B cell (primary cell): ENCODE measurements at regions not wholly inside any gene's neighbourhood (a gene's known extent, or its start where the extent isn't known, plus 50 kb on each side); places are given as distances from the start of the nearest gene placed in this dataset.

ENCODE experiments used
- ATAC-seq: fragments of 200-7000 bp; cut with Tn5 transposase; one replicate; pipeline ENCODE4 v1.10.0; 2021; ENCODE audit warnings: low read depth, mild to moderate bottlenecking, moderate number of reproducible peaks, moderate library complexity
- CTCF ChIA-PET: fragments of 350-600 bp; sonication (Branson Sonifier 250); formaldehyde crosslinking; loops from one replicate; lab custom pipeline; 2021; ENCODE audit warnings: antibody characterized with exemption, inconsistent platforms; lab: Charles Lee
- POLR2A ChIA-PET: fragments of 350-600 bp; sonication (Branson Sonifier 250); formaldehyde crosslinking; loops from one replicate; lab custom pipeline; 2021; ENCODE audit warnings: antibody characterized with exemption; lab: Charles Lee
- DNase-seq: peaks from one replicate; pipeline ENCODE4 v3.0.0; 2013
- H2AFZ ChIP-seq: 2 replicates; pipeline ENCODE4 v1.6.1; 2012; ENCODE audit warnings: mild to moderate bottlenecking, low read depth, low read length; ENCODE audit not compliant: insufficient read depth, poor library complexity, severe bottlenecking
- H3K27ac ChIP-seq, 2 donors: 1 replicate in 1 of 2; 2 replicates in 1 of 2; pipeline ENCODE4 v1.5.1; 2012 to 2013; ENCODE audit warnings: low read length in 2 of 2, mild to moderate bottlenecking in 2 of 2, moderate library complexity in 1 of 2
- H3K27me3 ChIP-seq, 4 experiments: fragments of 200-600 bp in 1 of 4; sonication (generic) in 1 of 4; replicated peaks in 1 of 4; 1 replicate in 2 of 4; 2 replicates in 2 of 4; pipeline versions ENCODE4 v1.6.1 to v1.7.0; 2013 to 2016; ENCODE audit warnings: low read length in 3 of 4, mild to moderate bottlenecking in 2 of 4, mixed read lengths in 1 of 4, moderate library complexity in 1 of 4; ENCODE audit not compliant: insufficient read depth in 4 of 4, control insufficient read depth in 3 of 4; ENCODE audit errors: control extremely low read depth in 1 of 4
- H3K36me3 ChIP-seq, 2 experiments: replicated peaks in 1 of 2; 1 replicate in 1 of 2; 2 replicates in 1 of 2; pipeline versions ENCODE4 v1.6.1 to v1.7.1; 2013; ENCODE audit warnings: low read length in 1 of 2; ENCODE audit not compliant: insufficient read depth in 2 of 2, control insufficient read depth in 1 of 2; ENCODE audit errors: control extremely low read depth in 1 of 2, extremely low read depth in 1 of 2
- H3K4me1 ChIP-seq, 2 donors: fragments of 200-600 bp in 1 of 2; sonication (generic) in 1 of 2; 1 replicate in 1 of 2; 2 replicates in 1 of 2; pipeline versions ENCODE4 v1.5.1 to v1.6.1; 2013 to 2017; ENCODE audit warnings: low read length in 2 of 2; ENCODE audit not compliant: control insufficient read depth in 2 of 2, insufficient read depth in 2 of 2
- H3K4me2 ChIP-seq: replicated peaks from 2 replicates; pipeline ENCODE3; 2012; ENCODE audit warnings: mild to moderate bottlenecking, low read depth, low read length; ENCODE audit not compliant: poor library complexity, severe bottlenecking
- H3K4me3 ChIP-seq, 5 experiments: fragments of 200-600 bp in 1 of 5; sonication (generic) in 1 of 5; 1 replicate in 3 of 5; 2 replicates in 2 of 5; pipeline versions ENCODE4 v1.5.1 to v1.7.0; 2011 to 2016; ENCODE audit warnings: low read length in 4 of 5, mild to moderate bottlenecking in 4 of 5, low read depth in 2 of 5, control low read depth in 1 of 5, moderate library complexity in 1 of 5; ENCODE audit not compliant: insufficient read depth in 1 of 5; ENCODE audit errors: control extremely low read depth in 1 of 5, extremely low read depth in 1 of 5
- H3K79me2 ChIP-seq: fragments of 200-600 bp; sonication (generic); one replicate; pipeline ENCODE4 v1.6.0; 2016; ENCODE audit warnings: low read length; ENCODE audit not compliant: control insufficient read depth, insufficient read depth
- H3K9ac ChIP-seq: fragments of 200-600 bp; sonication (generic); 2 replicates; pipeline ENCODE4 v1.6.1; 2017; ENCODE audit warnings: mild to moderate bottlenecking, low read length, moderate library complexity
- H3K9me3 ChIP-seq, 3 donors: one replicate each; pipeline versions ENCODE4 v1.6.1 to v1.7.1; 2013; ENCODE audit warnings: low read length in 2 of 3; ENCODE audit not compliant: control insufficient read depth in 2 of 3, insufficient read depth in 1 of 3; ENCODE audit errors: control extremely low read depth in 1 of 3
- H4K20me1 ChIP-seq: 2 replicates; pipeline ENCODE4 v1.6.0; 2012; ENCODE audit warnings: mild to moderate bottlenecking, low read length; ENCODE audit not compliant: insufficient read depth, control insufficient read depth, poor library complexity, severe bottlenecking
- H3K27ac Mint-ChIP-seq: one replicate; pipeline ENCODE4 v1.8.0; 2021; ENCODE audit warnings: mixed read lengths
- H3K27me3 Mint-ChIP-seq: one replicate; pipeline ENCODE4 v1.8.0; 2021; ENCODE audit warnings: mixed read lengths
- H3K4me1 Mint-ChIP-seq: one replicate; pipeline ENCODE4 v1.8.0; 2021; ENCODE audit warnings: mixed read lengths
- H3K4me3 Mint-ChIP-seq: one replicate; pipeline ENCODE4 v1.8.0; 2021; ENCODE audit warnings: mixed read lengths
- H3K9me3 Mint-ChIP-seq: one replicate; pipeline ENCODE4 v1.8.0; 2022; ENCODE audit warnings: mixed read lengths; ENCODE audit not compliant: insufficient read depth
- CTCF ChIP-seq: fragments of 200-600 bp; IDR thresholded peaks from one replicate; pipeline ENCODE4 v1.8.0; 2022; ENCODE audit warnings: antibody characterized with exemption, mild to moderate bottlenecking
- EZH2 ChIP-seq: IDR thresholded peaks from 2 replicates; pipeline ENCODE4 v1.6.1; 2012; ENCODE audit warnings: borderline replicate concordance, low read depth, mild to moderate bottlenecking, moderate library complexity, low read length; ENCODE audit not compliant: insufficient read depth, poor library complexity, severe bottlenecking
- WGBS: methylation state at CpG from one replicate; pipeline ENCODE4 v1.1.5; 2013; ENCODE audit warnings: missing lambda C conversion rate; ENCODE audit not compliant: insufficient coverage; 5-methylcytosine and 5-hydroxymethylcytosine counted together
- intact Hi-C: fragments of 100-400 bp; cut with micrococcal nuclease; formaldehyde crosslinking; loops from one replicate; pipeline ENCODE4 v1.10.0; 2022

GRCh38 chr1:166457700-166458099 is 290.9 kb upstream of the FAM78B start:
- Histone ChIP-seq H3K79me2 (no peaks in the 10 kb centered on the region), H3K4me3 (no peak overlapping the region), H3K9ac (no peak overlapping the region), H3K27me3 (peaks cover 0 to 2% (median 0%) of the 10 kb centered on the region in 4 experiments), H4K20me1 (no peaks in the 10 kb centered on the region), H2AFZ (no peak overlapping the region), H3K27ac (no peak overlapping the region), H3K4me1 (no peaks in the 10 kb centered on the region), H3K9me3 (peaks cover 0 to 4% (median 0%) of the 10 kb centered on the region in 3 donors), H3K36me3 (no peaks in the 10 kb centered on the region), H3K4me2 (no peak overlapping the region)
- Mint-ChIP-seq H3K4me1 (no peaks in the 10 kb centered on the region), H3K27me3 (peaks cover 12% of the 10 kb centered on the region), H3K27ac (no peak overlapping the region), H3K9me3 (no peaks in the 10 kb centered on the region), H3K4me3 (no peak overlapping the region)
- POLR2A ChIA-PET = no interaction called here
- TF ChIP-seq CTCF (no peak), EZH2 (no peak)
- DNase-seq (no peak), ATAC-seq (no peak)
- CTCF ChIA-PET = no interaction called here
- 80% methylated on average over 1 of the region's 2 CpGs for WGBS
- intact Hi-C loops = no loop called here

- TF ChIP-seq CTCF (no peak), EZH2 (no peak)
- Histone ChIP-seq H3K4me1 (no peaks in the 10 kb centered on the region), H3K27ac (no peak overlapping the region), H3K4me3 (no peak overlapping the region), H3K27me3 (no peaks in the 10 kb centered on the region), H3K4me2 (no peak overlapping the region), H4K20me1 (no peaks in the 10 kb centered on the region), H3K36me3 (no peaks in the 10 kb centered on the region), H3K9ac (no peak overlapping the region), H3K9me3 (peaks cover 4 to 13% (median 5%) of the 10 kb centered on the region in 3 donors), H3K79me2 (no peaks in the 10 kb centered on the region), H2AFZ (no peak overlapping the region)
- DNase-seq (no peak), ATAC-seq (no peak)
- WGBS = no CpG with 5 or more reads among the region's 1 CpG
- Mint-ChIP-seq H3K4me1 (no peaks in the 10 kb centered on the region), H3K4me3 (no peak overlapping the region), H3K9me3 (peaks cover 5% of the 10 kb centered on the region), H3K27me3 (peaks cover 11% of the 10 kb centered on the region), H3K27ac (no peak overlapping the region)
- intact Hi-C loops = no loop called here
- CTCF ChIA-PET = no interaction called here
- POLR2A ChIA-PET = no interaction called here
Measured at GRCh38 chr1:166464333-166464732, 297.5 kb upstream of the FAM78B start.
